HEK293 (cell line): ENCODE measurements at regions not wholly inside any gene's neighbourhood (a gene's known extent, or its start where the extent isn't known, plus 50 kb on each side); places are given as distances from the start of the nearest gene placed in this dataset.

ENCODE experiments used
- CTCF ChIA-PET: fragments of 350-600 bp; formaldehyde crosslinking; extraction: SDS; loops from one replicate; lab custom pipeline; 2021; ENCODE audit warnings: antibody characterized with exemption; lab: Yijun Ruan, JAX
- POLR2A ChIA-PET: fragments of 300-600 bp; formaldehyde crosslinking; extraction: SDS; loops from one replicate; lab custom pipeline; 2020; ENCODE audit warnings: antibody characterized with exemption, inconsistent platforms; lab: Yijun Ruan, JAX
- H3K27ac ChIP-seq: fragments of 200-500 bp; sonication (Bioruptor generic); 2 replicates; pipeline ENCODE4 v1.5.1; 2014; ENCODE audit warnings: low read depth, low read length, control low read depth, inconsistent platforms; ENCODE audit errors: extremely low read depth
- H3K36me3 ChIP-seq, 2 experiments: fragments of 200-500 bp in 1 of 2; sonication (Bioruptor generic) in 1 of 2; 1 replicate in 1 of 2; 2 replicates in 1 of 2; pipeline ENCODE4 v1.5.1; 2014 to 2017; ENCODE audit warnings: inconsistent platforms in 2 of 2, low read length in 2 of 2; ENCODE audit not compliant: control insufficient read depth in 2 of 2, insufficient read depth in 1 of 2
- H3K4me1 ChIP-seq: fragments of 200-500 bp; sonication (Bioruptor generic); 2 replicates; pipeline ENCODE4 v1.5.1; 2014; ENCODE audit warnings: mild to moderate bottlenecking, low read length, inconsistent platforms; ENCODE audit not compliant: control insufficient read depth, insufficient read depth
- H3K4me3 ChIP-seq: 2 replicates; pipeline ENCODE4 v1.5.1; 2011; ENCODE audit warnings: low read depth, mild to moderate bottlenecking, control low read depth, low read length, moderate library complexity
- H3K9me3 ChIP-seq: fragments of 200-500 bp; sonication (Bioruptor generic); 2 replicates; pipeline ENCODE4 v1.5.1; 2014; ENCODE audit warnings: low read depth, low read length, inconsistent platforms; ENCODE audit not compliant: control insufficient read depth, insufficient read depth
- AEBP2 ChIP-seq: fragments of 450-650 bp; formaldehyde crosslinking; IDR thresholded peaks from 2 replicates; pipeline ENCODE4 v1.5.1; 2016; ENCODE audit warnings: missing biosample characterization, missing genetic modification characterization, borderline replicate concordance
- GLI2 ChIP-seq: fragments of 450-650 bp; formaldehyde crosslinking; IDR thresholded peaks from 2 replicates; pipeline ENCODE4; 2017; ENCODE audit warnings: missing biosample characterization, missing genetic modification characterization, low read depth, borderline replicate concordance
- HOXC10 ChIP-seq: sonication (generic); formaldehyde crosslinking; IDR thresholded peaks from 2 replicates; pipeline ENCODE4 v1.8.1; 2023; ENCODE audit warnings: mild to moderate bottlenecking, missing genetic modification reagents
- KLF1 ChIP-seq: fragments of 450-650 bp; formaldehyde crosslinking; IDR thresholded peaks from 2 replicates; pipeline ENCODE4 v1.5.1; 2016; ENCODE audit warnings: missing biosample characterization, missing genetic modification characterization
- SCRT1 ChIP-seq: fragments of 450-650 bp; formaldehyde crosslinking; IDR thresholded peaks from 2 replicates; pipeline ENCODE4 v1.5.1; 2016; ENCODE audit warnings: missing biosample characterization, missing genetic modification characterization, borderline replicate concordance
- ZBTB20 ChIP-seq: fragments of 450-650 bp; formaldehyde crosslinking; IDR thresholded peaks from 2 replicates; pipeline ENCODE4 v1.5.1; 2016; ENCODE audit warnings: missing biosample characterization, missing genetic modification characterization
- ZBTB8A ChIP-seq: fragments of 450-650 bp; formaldehyde crosslinking; IDR thresholded peaks from 2 replicates; pipeline ENCODE4 v1.5.1; 2016; ENCODE audit warnings: missing biosample characterization, missing genetic modification characterization
- ZFHX2 ChIP-seq: fragments of 450-650 bp; formaldehyde crosslinking; conservative IDR thresholded peaks from 2 replicates; pipeline ENCODE4 v1.5.1; 2016; ENCODE audit warnings: missing biosample characterization, missing genetic modification characterization
- ZNF114 ChIP-seq: fragments of 450-650 bp; formaldehyde crosslinking; IDR thresholded peaks from 2 replicates; pipeline ENCODE4 v1.5.0; 2017; ENCODE audit warnings: missing biosample characterization, missing genetic modification characterization
- ZNF132 ChIP-seq: fragments of 450-650 bp; formaldehyde crosslinking; IDR thresholded peaks from 2 replicates; pipeline ENCODE4 v1.5.1; 2017; ENCODE audit warnings: missing biosample characterization, missing genetic modification characterization, borderline replicate concordance
- ZNF23 ChIP-seq: fragments of 450-650 bp; formaldehyde crosslinking; IDR thresholded peaks from 2 replicates; pipeline ENCODE4 v1.5.1; 2016; ENCODE audit warnings: missing biosample characterization, missing genetic modification characterization, borderline replicate concordance
- ZNF366 ChIP-seq: fragments of 450-650 bp; formaldehyde crosslinking; conservative IDR thresholded peaks from 2 replicates; pipeline ENCODE4 v1.5.1; 2016; ENCODE audit warnings: missing biosample characterization, missing genetic modification characterization
- ZNF394 ChIP-seq: fragments of 450-650 bp; formaldehyde crosslinking; IDR thresholded peaks from 2 replicates; pipeline ENCODE4 v1.5.1; 2016; ENCODE audit warnings: missing biosample characterization, missing genetic modification characterization, mild to moderate bottlenecking, moderate library complexity, borderline replicate concordance
- ZNF48 ChIP-seq: fragments of 450-650 bp; formaldehyde crosslinking; IDR thresholded peaks from 2 replicates; pipeline ENCODE4 v1.5.1; 2016; ENCODE audit warnings: missing biosample characterization, missing genetic modification characterization
- ZNF555 ChIP-seq: fragments of 450-650 bp; formaldehyde crosslinking; conservative IDR thresholded peaks from 2 replicates; pipeline ENCODE4 v1.5.1; 2017; ENCODE audit warnings: missing biosample characterization, mild to moderate bottlenecking, missing genetic modification characterization, inconsistent platforms
- ZNF585B ChIP-seq: fragments of 450-650 bp; formaldehyde crosslinking; IDR thresholded peaks from 2 replicates; pipeline ENCODE4 v1.5.1; 2016; ENCODE audit warnings: missing biosample characterization, missing genetic modification characterization
- ZNF600 ChIP-seq: fragments of 450-650 bp; formaldehyde crosslinking; IDR thresholded peaks from 2 replicates; pipeline ENCODE4 v1.5.1; 2016; ENCODE audit warnings: missing biosample characterization, missing genetic modification characterization
- ZNF610 ChIP-seq: fragments of 450-650 bp; formaldehyde crosslinking; IDR thresholded peaks from 2 replicates; pipeline ENCODE4 v1.5.1; 2016; ENCODE audit warnings: missing biosample characterization, missing genetic modification characterization, borderline replicate concordance
- ZNF677 ChIP-seq: fragments of 450-650 bp; IDR thresholded peaks from 2 replicates; pipeline ENCODE4 v1.5.0; 2018; ENCODE audit warnings: missing biosample characterization, mild to moderate bottlenecking, missing genetic modification characterization, moderate library complexity
- ZNF792 ChIP-seq: fragments of 450-650 bp; formaldehyde crosslinking; IDR thresholded peaks from 2 replicates; pipeline ENCODE4 v1.5.1; 2016; ENCODE audit warnings: missing biosample characterization, missing genetic modification characterization
- ZSCAN5A ChIP-seq: fragments of 450-650 bp; formaldehyde crosslinking; IDR thresholded peaks from 2 replicates; pipeline ENCODE4 v1.5.1; 2016; ENCODE audit warnings: missing biosample characterization, missing genetic modification characterization
- TF ChIP-seq, protein P1 (sequence below): fragments of 450-650 bp; formaldehyde crosslinking; IDR thresholded peaks from 2 replicates; pipeline ENCODE4 v1.5.1; 2016; ENCODE audit warnings: missing biosample characterization, missing genetic modification characterization, borderline replicate concordance
- TF ChIP-seq, protein P2 (sequence below): fragments of 450-650 bp; formaldehyde crosslinking; IDR thresholded peaks from 2 replicates; pipeline ENCODE4 v1.5.1; 2016; ENCODE audit warnings: missing biosample characterization, missing genetic modification characterization

- TF ChIP-seq, protein P1, sequence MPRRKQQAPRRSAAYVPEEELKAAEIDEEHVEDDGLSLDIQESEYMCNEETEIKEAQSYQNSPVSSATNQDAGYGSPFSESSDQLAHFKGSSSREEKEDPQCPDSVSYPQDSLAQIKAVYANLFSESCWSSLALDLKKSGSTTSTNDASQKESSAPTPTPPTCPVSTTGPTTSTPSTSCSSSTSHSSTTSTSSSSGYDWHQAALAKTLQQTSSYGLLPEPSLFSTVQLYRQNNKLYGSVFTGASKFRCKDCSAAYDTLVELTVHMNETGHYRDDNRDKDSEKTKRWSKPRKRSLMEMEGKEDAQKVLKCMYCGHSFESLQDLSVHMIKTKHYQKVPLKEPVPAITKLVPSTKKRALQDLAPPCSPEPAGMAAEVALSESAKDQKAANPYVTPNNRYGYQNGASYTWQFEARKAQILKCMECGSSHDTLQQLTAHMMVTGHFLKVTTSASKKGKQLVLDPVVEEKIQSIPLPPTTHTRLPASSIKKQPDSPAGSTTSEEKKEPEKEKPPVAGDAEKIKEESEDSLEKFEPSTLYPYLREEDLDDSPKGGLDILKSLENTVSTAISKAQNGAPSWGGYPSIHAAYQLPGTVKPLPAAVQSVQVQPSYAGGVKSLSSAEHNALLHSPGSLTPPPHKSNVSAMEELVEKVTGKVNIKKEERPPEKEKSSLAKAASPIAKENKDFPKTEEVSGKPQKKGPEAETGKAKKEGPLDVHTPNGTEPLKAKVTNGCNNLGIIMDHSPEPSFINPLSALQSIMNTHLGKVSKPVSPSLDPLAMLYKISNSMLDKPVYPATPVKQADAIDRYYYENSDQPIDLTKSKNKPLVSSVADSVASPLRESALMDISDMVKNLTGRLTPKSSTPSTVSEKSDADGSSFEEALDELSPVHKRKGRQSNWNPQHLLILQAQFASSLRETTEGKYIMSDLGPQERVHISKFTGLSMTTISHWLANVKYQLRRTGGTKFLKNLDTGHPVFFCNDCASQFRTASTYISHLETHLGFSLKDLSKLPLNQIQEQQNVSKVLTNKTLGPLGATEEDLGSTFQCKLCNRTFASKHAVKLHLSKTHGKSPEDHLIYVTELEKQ (tag by site-specific recombination), result no peak
- TF ChIP-seq ZNF677 (tag by site-specific recombination) (no peak), ZBTB20 (no peak), ZNF610 (tag by site-specific recombination) (no peak), ZNF114 (tag by site-specific recombination) (no peak), ZSCAN5A (tag by site-specific recombination) (no peak), ZNF23 (no peak), ZNF555 (no peak), ZFHX2 (no peak), ZNF366 (tag by site-specific recombination) (no peak), ZNF48 (tag by site-specific recombination) (no peak), ZNF394 (tag by site-specific recombination) (no peak)
- TF ChIP-seq, all 188 proteins: peak for 0
Measured at GRCh38 chr15:62464705-62465104, 299.6 kb upstream of the C2CD4B start (continued).

- POLR2A ChIA-PET, result no interaction called here
- Histone ChIP-seq H3K36me3 (no peaks in the 10 kb centered on the region), H3K9me3 (no peaks in the 10 kb centered on the region)
- TF ChIP-seq SCRT1, result no peak
- TF ChIP-seq HOXC10 (CRISPR knock-in tag), result no peak
- no peak for TF ChIP-seq ZNF585B (tag by site-specific recombination)
- TF ChIP-seq ZNF132 (tag by site-specific recombination), result no peak
- TF ChIP-seq ZBTB8A, result no peak
- TF ChIP-seq, protein P2, sequence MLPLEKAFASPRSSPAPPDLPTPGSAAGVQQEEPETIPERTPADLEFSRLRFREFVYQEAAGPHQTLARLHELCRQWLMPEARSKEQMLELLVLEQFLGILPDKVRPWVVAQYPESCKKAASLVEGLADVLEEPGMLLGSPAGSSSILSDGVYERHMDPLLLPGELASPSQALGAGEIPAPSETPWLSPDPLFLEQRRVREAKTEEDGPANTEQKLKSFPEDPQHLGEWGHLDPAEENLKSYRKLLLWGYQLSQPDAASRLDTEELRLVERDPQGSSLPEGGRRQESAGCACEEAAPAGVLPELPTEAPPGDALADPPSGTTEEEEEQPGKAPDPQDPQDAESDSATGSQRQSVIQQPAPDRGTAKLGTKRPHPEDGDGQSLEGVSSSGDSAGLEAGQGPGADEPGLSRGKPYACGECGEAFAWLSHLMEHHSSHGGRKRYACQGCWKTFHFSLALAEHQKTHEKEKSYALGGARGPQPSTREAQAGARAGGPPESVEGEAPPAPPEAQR (tag by site-specific recombination), result no peak
- TF ChIP-seq KLF1, result no peak
- no peak for TF ChIP-seq AEBP2
- no peak for TF ChIP-seq ZNF792 (tag by site-specific recombination)
- TF ChIP-seq GLI2, result no peak
- no peak for TF ChIP-seq ZNF48 (tag by site-specific recombination)
- TF ChIP-seq ZNF600 (tag by site-specific recombination), result no peak
- TF ChIP-seq, all 188 proteins: peak for 0
- no peak overlapping the region for H3K4me3 ChIP-seq
- H3K27ac ChIP-seq, result no peak overlapping the region
- no peaks in the 10 kb centered on the region for H3K4me1 ChIP-seq
- CTCF ChIA-PET, result no interaction called here
Measured at GRCh38 chr15:62465173-62465572, 300.1 kb upstream of the C2CD4B start.
